HG02884 (cell line): ENCODE measurements at regions not wholly inside any gene's neighbourhood (a gene's known extent, or its start where the extent isn't known, plus 50 kb on each side); places are given as distances from the start of the nearest gene placed in this dataset.

Experiments
- ATAC-seq: cut with Tn5 transposase; IDR thresholded peaks from one replicate; pipeline ENCODE4 v1.9.1; 2021; ENCODE audit warnings: mild to moderate bottlenecking, moderate library complexity; ENCODE audit not compliant: unreplicated experiment

DNA sequence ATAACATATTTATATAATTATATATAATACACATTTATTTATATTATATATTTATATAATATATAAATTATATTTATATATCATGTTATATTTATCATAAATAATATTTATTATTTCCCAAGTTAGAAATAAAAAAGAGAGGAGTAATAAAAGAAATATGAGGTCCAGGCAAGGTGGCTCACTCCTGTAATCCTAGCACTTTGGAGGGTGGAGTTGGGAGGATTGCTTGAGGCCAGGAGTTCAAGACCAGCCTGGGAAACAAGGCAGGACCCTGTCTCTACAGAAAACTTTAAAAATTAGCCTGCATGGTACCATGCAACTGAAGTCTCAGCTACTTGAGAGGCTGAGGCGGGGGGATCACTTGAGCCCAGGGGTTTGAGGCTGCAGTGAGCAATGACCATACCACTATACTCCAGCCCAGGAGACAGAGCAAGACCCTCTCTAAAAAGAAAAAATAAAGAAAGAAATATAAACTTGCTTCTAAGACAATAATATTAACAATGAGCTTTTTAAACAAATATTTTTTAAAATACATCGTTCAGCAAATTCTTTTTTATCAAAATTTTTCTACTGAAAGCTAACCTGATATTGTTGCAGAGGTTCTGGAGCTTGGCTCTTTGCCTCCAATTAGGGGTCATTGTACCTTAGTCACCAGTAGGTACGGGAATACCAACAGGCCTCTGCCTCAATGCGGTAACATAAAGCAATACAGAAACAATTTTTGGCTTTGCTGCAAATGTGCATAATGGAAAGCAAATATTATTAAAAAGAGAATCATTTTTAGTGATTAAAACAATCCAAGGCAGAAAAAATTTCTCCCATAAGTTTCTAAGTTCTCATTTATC, 290.0 kb downstream of the SETD4 start:
- ATAC-seq = no peak

DNA sequence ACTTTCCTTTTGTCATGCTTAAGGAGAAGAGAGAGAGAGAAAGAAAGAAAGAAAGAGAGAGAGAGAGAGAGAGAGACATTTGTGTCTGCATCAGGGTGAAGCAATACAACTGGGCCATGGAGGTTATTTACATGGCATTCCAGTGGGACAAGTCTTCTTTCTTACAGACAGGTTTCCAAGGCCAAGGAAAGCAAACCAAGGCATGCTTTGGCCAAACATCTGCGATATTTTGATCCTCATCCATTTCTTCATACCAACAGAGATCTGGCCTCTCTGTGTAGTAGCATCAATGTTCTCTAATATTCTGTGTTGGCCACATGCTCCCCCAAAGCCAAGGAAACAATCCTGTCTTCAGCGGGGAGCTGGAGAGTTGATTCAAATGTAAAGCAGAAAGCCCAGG, 292.1 kb downstream of the SETD4 start:
- ATAC-seq = no peak

DNA sequence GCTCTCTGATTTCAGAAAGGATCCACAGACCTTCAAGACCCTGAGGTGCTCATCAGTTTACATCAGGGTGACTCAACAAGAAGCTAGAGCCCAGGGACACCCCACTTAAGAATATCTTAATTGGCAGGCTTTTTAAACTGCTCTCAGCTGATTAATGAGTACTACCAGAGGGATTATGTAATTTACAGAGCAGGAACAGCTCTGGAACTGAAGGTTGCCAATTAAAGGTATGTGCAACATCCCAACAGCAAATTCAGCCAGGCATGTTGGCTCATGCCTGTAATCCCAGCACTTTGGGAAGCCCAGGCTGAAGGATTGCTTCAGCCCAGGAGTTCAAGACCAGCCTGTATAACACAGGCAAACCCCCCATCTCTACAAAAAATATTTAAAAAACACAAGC, 295.7 kb downstream of the SETD4 start:
- no peak for ATAC-seq

- no peak for ATAC-seq
These were observed 296.2 kb downstream of the SETD4 start for GRCh38 chr21:35764077-35764476.

GRCh38 chr21:35754583-35754982, 305.7 kb downstream of the SETD4 start:
- ATAC-seq = no peak

DNA sequence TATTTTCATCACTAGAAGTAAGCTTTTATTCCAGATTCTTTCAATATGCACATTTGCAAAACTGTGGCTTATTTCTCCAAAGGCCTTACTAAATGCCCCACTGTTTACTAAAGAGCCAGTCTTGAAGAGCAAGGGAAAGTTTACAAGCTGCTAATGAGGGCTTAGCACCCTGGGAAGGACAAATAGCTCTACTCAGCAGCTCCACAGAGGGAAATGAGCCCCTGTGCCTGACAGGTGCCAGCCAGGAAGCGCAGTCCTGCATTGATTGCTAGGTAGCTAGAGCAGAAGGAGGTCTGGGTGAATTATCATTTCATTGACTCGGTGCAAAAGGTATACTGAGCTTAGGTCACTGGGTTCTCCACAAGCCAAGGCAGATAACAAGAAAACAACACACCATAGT, 307.0 kb downstream of the SETD4 start:
- no peak for ATAC-seq

- no peak for ATAC-seq
These were observed 309.2 kb downstream of the SETD4 start for GRCh38 chr21:35751171-35751570.

DNA sequence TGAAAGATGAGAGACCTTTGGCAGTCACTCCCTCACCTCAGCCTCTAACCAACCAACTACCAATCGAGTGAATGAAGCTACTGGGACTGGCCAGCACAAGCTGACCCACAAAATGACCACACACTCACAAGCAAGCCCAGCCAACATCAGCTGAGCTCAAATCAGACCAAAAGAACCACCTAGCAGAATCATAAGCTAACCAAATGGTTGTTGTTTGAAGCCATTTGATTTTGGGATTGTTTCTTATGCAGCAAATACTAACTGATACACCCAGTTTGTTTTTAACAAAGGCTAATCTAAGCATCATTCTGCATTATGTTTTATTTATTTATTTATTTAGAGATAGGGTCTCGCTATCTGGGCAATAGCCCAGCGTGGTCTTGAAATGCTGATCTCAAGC, 310.4 kb downstream of the SETD4 start:
- no peak for ATAC-seq

GRCh38 chr21:35748678-35749314, 311.5 kb downstream of the SETD4 start:
- no peak for ATAC-seq

GRCh38 chr21:35743571-35743970, 316.8 kb downstream of the SETD4 start:
- no peak for ATAC-seq

DNA sequence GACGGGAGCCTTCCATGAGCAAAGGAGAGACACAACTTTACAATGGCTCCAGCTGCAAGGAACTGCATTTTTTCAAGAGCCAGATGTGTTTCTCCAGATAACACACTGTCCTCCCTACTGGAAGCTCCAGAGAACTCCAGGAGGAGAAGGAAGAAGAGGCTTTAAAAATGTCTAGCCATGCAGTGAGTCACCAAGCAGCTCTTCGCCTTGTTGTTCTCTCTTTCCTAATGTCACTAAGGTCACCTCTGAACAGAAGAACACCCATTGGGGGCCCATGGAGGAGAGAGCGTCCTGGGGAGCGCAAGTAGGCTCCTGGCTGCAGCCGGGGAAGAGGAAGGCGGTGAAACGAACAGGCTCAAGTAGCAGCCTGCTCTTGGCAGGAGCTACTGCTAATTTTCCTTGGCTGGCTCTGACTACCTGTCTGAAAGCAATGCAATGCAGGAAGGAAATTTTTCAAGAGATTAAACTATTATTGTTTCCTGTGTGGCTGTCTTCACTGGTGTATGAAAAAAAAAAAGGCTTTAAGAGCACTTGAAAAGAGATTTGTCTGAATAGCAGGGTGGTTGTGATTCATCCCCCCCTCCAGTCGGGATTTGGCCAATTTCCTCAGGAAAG, 321.9 kb downstream of the SETD4 start:
- no peak for ATAC-seq

GRCh38 chr21:35737899-35738346, 322.4 kb downstream of the SETD4 start:
- ATAC-seq = no peak

GRCh38 chr21:35737449-35737848, 322.9 kb downstream of the SETD4 start:
- no peak for ATAC-seq

DNA sequence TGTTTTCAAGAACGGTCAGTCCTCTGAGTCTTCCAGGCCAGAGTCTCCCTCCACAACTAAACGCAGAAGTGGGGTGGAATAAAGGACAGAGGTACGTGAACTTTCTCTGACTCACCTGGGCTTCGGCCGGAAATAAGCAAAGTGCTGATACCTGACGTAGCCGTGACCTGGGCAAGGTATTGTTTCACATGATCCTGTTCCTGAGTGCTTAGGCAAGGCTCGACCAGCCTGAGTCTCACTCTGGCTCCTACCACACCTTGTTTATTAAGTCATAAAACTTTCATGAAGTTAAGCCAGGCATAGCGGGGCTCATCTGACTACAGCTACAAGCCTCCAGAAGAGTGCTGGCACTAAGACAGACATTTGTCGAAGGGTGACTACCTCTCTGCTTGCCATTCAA, 327.5 kb downstream of the SETD4 start:
- no peak for ATAC-seq

DNA sequence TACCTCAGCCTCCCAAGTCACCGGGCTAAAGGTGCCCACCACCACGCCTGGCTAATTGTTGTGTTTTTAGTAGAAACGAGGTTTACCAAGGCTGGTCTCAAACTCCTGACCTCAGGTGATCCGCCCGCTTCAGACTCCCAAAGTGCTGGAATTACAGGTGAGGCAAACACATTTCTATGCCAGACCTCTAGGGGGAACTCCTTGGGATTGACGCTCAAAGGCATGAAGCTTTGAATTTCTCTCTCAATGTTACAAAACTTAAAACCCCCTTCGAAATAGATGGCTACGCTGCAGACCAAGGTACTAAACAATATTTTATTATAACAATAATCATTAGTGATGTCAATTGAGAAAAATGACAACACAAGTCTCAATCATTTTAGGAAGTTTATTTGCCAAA, 330.0 kb downstream of the SETD4 start:
- ATAC-seq = no peak

- ATAC-seq = no peak
These were observed 332.5 kb downstream of the SETD4 start for GRCh38 chr21:35727830-35728229.

DNA sequence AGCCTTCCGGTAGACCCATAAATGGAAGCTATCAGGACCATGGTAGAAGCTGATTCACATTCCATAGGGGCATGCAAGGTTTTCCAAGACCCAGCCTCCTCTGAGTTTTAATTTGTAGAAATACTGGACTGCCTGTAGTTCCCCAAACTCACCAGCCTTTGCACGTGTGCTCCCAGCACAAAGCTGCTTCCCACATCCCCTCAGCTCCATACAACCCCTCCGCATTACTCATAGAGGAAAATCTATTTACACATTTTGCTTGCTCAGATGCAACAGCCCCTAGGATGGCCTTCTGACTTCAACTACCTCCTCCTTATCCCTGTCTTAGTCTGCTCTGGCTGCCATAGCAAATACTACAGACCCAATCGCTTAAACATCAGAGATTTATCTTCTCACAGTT, 336.2 kb downstream of the SETD4 start:
- no peak for ATAC-seq

- ATAC-seq = no peak
These were observed 338.6 kb downstream of the SETD4 start for GRCh38 chr21:35721701-35722100.

GRCh38 chr21:35720208-35720731, 340.1 kb downstream of the SETD4 start:
- no peak for ATAC-seq

- no peak for ATAC-seq
These were observed 341.2 kb downstream of the SETD4 start for GRCh38 chr21:35719080-35719479.

- no peak for ATAC-seq
These were observed 343.3 kb downstream of the SETD4 start for GRCh38 chr21:35716876-35717565.
